Bone marrow (tissue), 2 donors: ENCODE measurements at regions not wholly inside any gene's neighbourhood (a gene's known extent, or its start where the extent isn't known, plus 50 kb on each side); places are given as distances from the start of the nearest gene placed in this dataset.
"Not testable (repeated sequence)": the region's sequence is repeated elsewhere in the genome, so short reads cannot be mapped to it uniquely, and the experiment has no call there.

Experiments
- DNase-seq, 2 donors: peaks; one replicate each; lab custom pipeline; 2025; lab: John Stamatoyannopoulos, UW

DNA sequence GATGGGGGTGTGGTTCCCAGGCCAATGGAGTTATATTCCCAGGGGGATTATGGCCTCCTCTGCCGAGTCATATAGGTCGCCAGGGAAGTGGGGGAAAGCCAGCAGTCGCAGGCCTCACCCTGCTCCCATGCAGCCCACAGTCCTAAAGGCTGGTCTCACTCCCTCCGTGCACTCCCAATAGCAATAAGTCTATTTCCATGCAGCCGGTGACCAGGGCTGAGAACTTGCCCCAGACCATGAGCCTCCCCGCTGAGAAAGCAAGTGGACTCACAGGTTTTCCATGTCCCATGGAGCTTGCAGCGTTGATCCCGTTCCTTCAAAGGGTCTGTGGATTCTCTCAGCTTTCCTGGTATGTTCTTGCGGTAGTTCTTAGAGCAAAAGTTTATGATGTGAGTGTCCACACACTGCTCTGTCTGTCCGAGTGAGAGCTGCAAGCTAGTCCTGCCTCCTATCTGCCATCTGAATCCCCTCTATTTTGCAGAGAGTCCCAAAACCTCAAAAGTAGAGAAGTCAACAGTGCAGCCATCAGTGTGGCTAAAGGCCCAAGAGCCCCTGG, 81.7 kb upstream of the TMPRSS2 start:
- DNase-seq, result no peak

DNA sequence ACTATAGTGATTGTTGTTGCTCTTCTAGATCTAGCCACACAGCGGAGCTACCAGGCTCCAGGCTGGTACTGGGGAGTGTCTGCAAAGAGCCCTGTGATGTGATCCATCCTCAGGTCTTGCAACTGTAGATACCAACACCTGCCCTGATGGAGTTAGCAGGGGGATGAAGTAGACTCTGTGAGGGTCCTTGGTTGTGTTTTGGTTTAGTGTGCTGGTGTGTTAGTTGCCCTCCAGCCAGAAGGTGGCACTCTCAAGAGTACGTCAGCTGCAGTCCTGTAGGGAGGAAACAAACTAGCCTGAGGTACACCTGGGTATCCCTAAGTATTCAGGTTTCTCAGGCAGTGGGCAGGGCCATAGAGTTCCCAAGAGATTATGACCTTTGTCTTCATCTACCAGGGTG, 81.2 kb upstream of the TMPRSS2 start:
- no peak for DNase-seq

DNA sequence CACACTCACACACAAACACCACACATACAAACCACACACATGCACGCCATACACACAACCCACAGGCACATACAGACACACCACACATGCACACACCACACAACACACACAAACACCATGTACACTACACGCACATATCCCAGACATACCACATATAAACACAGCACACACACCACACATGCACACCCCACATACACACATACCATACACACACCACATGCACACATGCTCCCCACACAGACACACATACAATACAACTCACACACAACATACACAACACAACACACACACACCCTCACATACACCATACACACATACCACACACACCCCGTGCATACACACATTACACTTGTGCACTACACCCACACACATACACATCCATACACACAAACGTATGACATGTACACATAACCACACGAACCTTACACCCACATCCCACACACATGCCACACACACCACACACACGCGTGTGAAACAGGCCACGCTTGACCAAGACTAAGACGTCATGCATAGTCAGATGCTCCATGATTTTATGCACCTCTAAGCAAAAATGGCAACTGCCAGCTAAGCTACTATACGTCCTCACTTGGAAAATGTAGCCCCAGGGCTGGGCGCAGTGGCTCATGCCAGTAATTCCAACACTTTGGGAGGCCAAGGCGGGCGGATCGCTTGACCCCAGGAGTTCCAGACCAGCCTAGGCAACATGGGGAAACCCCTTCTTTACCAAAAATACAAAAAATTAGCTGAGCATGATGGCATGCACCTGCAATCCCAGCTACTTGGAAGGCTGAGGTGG, 77.4 kb upstream of the TMPRSS2 start:
- DNase-seq, result no peak

DNA sequence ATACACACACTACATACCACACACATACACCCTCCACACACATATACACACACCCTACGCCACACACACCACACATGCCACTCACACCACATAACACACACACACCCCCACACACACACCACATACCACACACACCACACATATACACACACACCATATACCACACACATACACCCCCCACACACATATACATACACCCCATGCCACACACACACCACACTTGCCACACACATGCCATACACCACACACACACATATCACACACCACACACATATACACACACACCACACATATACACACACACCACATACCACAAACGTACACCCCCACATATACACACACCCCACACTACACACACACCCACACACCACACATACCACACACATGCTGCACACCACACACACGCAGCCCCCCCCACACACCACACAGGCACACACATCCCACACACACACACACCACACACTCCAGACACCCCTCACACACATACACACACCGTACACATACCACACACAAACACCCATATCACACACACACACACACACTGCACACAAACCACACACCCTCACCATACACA, 76.7 kb upstream of the TMPRSS2 start:
- no peak for DNase-seq

DNA sequence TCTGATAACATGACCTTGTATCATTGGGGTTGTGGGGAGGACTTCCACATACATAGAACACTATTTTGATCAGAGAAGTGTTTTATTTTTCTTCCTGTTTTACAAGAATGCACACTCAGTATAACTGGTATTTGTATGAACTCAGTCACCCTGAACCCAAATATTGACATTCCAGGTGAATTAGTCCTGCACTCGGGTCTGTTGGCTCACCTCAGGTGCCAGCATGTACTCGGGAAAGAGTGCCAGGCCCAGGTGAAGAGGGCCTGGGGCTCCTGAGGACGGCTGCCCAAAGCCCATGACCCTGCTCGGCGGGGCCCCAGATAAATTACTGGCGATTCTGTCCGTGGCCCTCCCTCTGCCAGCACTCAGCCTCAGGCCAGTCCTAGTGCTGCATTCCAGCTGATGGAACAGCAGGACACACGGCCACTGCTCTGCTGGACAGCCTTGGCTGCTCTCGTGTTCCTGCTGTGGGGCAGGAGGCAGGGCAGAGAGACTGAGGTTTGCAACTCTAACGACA, 75.4 kb upstream of the TMPRSS2 start:
- no peak for DNase-seq

DNA sequence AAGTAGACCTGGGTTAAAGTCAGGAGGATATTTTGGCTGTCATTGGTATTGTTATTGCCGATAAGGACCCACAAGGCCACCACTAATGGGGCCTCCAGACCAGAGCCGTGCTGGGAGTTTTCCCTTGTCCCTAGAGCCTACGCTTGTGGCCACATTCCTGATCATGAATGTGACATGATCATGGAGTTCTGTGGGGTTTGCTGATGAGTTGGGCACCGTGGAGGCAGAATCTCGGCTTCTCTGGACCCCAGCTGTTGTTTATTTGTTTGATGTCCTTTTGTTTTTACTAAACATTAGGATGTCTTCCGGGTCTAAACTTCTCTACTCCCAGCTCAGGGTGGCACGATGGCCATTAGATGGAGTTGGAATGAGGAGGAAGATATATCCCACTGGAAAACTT, 74.9 kb upstream of the TMPRSS2 start:
- no peak for DNase-seq

DNA sequence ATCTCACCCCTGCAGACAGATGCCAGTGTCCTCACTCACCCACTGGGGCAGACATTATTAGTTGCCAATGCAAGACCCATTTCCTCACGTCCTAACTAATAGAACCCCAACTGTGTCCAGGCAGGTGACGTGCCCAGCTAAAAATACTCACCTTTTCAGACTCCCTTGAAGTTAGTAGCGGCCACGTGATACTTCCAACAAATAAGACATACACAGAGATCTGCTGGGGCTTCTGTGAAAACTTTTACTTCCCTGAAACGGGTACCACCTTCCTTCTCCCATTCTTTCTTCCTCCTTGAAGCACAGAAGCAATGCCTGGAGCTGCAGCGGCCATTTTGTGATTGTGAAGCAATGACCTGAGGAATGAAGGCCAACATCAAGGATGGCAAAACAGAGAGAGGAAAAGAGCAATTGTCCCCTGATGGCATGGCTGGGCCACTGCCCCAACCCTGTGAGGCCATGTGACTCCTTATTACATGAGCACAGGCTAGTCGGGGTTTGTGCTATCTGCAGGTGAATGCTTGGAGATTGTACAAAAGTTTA, 74.4 kb upstream of the TMPRSS2 start:
- DNase-seq, result no peak

DNA sequence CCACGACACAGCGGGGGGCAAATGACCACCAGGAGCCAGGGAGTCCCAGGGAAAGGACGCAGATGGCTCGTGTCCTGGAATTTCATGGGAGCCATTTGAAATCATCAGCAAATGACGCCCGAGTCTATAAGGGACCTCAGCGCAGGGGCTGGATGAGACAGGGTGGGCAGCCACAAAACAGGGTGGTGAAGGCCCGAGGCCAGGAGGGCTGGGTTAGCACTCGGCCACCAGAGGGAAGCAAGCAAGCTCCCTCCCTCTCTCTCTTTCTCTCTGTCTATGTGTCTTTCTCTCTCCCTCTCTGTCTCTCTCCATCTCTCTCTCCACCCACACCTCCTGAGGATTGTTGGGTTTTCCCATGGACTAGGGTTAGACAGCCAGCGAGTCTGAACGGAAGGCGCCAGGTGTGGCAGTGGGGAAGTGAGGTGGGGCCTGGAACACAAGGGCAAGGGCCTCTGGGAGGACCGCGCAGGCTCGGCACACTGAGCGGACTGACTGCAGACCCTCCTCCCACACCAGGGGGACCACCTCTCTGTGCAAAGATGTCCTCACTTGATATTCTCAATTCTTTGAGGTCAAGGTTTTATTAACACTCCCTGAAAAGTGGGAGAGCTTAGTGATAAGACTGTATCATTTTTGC, 73.8 kb upstream of the TMPRSS2 start:
- DNase-seq, result no peak

DNA sequence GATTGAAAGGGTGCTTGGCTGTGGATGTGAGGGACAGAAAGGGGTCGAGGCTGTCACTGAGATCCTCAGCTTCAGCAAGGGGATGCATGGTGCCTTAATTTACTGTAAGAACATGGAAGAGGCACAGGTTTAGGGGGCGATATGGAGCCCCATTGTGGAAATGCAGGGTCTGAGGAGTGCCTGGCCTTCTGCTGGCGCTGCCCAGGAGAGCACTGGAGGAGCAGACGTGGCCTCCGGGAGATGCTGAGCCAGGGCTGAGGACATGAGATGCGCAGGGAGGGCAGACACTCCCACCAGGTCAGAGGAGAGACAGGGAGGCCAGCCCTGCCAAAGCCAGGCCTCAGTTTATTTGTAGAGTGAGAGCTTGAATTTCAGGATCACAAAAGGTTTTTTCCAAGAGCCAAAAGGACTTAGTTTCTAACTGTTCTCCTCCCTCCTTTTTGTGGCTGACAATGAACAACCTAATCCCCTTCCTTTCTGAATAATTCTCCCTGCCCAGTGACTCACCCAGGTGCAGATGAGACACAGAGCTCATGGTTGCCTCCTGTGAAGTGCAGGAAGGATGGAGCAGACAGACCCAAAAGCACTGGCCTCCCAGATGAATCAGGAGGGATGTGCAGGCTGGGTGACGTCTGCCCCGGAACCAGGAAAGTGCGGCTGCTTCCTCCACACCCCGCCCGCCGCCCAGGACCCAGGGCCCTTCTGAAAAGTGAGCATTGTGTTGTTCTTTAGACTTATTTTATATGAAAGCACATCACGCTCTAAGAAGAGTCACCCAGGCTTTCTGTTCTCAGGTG, 73.0 kb upstream of the TMPRSS2 start:
- DNase-seq, result no peak

DNA sequence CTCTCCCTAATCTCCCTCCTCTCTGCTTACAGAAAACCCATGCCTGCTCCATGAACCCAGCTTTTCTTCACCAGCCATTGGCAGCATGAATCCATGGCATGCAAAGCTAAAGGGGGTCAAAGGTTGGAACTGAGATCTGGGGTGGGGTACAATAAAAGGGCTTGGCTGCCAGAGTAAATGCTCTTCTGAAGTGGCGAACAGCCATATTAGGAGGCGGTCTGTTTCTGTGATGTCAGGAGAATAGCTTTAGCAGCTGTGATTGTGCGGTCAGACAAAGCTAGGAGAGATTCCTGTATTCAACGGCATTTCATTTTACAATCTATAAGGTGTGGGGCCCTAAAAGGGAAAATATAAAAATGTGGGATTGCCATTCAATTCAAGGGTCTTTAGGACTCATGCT, 71.7 kb upstream of the TMPRSS2 start:
- no peak for DNase-seq

DNA sequence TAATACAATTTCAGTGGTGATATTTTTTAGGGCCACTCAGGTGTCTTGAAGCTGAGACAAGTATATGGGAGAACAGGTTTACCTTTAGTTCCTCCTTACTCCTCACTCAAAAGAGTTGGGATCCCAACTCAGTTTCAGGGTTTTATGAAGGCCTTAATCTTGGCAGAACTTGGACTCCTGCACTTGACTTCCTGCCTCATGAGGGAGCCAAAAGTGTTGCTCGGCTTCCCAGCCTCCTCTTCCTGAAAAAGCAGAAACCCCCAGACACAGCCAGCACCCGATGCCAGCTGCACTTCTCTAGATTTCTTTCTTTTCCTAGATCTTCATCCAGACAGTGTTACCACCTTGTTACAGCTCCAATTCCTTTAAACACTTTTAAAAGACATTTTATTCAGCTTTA, 70.8 kb upstream of the TMPRSS2 start:
- DNase-seq, result no peak

DNA sequence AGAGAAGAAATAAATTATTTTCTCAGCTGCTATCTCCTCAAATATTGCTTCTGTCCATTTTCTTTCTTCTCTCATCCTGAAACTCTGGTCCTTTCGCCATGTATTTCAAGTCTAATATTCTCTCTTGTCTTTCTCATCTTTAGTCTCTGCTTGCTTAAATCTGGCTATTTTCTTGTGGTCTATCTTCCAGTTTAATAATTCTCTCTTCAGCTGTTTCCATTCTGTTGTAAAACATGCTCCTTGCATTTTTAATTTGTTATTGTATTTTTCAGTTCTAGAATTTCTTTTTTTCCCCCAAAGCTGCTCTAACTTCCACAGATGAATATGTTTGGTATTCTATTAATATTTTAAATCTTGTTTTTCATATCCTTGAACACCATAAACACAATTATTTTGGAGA, 70.1 kb upstream of the TMPRSS2 start:
- no peak for DNase-seq

DNA sequence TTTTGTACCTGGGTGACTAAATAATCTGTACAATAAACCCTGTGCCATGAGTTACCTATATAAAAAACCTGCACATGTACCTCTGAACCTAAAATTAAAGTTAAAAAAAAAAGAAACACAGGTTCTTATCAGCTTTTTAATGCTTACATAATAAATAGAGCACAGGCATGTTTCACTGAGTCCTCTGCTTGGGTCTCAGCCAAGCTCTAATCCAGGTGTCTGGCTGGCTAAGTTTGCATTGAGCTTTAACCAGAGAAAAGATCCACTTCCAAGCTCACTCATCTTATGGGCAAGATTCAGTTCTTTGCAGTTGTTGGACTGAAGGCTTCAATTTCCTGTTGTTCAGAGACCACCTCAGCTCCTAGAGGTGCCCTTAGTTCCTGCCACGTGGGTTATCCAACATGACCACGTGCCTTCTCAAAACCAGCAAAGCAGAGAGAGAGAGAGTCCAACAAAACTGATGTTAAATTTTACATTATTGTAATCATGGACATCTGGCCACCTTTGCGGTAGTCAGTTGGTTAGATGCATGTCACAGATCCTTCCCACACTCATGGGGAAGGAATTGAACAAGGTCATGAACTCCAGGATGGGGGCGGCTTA, 68.2 kb upstream of the TMPRSS2 start:
- DNase-seq, result no peak

DNA sequence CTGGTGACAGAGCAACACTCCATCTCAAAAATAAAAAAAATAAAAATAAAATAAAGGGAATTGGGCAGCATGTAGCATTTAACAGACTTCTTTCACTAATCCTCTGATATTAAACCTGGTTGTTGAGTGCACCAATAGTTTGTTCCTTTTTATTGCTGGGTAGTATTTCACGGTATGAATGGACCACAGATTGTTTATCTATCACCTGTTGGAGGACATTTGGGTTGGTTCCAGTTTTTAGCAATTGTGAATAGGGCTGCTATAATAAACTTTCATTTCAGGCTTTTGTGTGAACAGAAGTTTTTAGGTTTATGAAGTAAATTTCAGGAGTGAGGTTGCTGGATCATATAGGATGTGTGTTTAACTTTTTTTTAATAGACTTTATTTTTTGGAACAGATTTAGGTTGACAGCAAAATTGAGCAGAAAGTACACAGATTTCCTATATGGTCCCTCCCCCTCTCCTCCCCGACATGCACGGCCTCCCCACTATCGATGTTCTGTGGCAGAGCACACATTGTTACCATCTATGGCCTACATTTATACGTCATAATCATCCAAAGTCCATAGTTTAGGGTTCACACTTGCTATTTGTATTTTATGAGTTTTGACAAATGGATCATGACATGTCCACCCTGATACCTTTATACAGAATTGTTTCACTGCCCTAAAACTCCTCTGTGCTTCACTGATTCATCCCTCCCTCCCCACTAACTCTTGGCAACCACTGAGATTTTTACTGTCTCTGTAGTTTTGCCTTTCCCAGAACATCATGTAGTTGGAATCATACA, 66.1 kb upstream of the TMPRSS2 start:
- DNase-seq, result no peak

DNA sequence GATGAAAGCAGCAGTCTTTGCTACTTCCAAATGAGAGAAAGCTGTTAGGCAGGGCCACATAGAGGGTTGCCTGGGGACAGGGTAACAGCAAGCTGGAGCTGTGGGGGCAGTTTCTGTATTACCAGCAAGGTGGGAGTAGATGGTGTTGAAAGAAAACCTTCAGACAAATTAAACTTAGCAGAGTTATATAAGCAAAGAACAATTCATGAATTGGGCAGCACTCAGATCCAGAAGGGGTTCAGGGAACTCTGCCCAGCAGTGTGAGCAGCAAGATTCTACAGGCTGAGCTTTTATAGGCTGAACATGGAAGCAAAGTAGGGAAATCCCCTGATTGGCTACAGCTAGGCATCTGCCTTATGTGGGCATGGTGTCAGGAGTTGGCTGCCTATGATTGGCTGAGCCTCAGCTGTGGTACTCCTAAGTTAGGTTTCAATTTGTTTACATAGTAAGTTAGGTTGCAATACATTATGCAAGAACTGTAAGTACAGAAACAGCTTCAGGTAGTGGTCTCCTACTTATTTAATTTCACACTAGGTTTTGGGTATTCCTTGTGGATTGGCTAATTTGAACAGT, 64.1 kb upstream of the TMPRSS2 start:
- DNase-seq, result no peak

DNA sequence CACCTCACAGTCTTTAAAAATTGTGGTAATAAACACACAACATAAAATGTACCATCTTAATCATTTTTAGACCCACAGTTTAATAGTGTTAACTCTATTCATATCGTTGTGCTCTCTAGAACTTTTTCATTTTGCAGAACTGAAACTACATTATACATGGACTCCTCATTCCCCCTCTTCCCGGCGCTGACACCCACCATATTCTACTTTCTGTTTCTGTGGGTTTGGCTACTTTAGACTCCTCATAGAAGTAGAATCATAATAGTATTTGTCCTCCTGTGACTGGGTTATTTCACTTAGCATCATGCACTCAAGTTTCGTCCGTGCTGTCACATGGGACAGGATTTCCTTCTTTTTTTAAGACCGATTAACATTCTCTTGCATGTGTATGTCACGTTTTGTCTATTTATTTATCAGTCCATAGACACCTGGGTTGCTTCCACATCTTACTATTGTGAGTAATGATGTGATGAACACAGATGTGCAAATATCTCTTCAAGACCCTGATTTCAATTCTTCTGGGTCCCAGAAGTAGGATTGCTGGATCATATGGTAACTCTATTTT, 62.9 kb upstream of the TMPRSS2 start:
- no peak for DNase-seq

DNA sequence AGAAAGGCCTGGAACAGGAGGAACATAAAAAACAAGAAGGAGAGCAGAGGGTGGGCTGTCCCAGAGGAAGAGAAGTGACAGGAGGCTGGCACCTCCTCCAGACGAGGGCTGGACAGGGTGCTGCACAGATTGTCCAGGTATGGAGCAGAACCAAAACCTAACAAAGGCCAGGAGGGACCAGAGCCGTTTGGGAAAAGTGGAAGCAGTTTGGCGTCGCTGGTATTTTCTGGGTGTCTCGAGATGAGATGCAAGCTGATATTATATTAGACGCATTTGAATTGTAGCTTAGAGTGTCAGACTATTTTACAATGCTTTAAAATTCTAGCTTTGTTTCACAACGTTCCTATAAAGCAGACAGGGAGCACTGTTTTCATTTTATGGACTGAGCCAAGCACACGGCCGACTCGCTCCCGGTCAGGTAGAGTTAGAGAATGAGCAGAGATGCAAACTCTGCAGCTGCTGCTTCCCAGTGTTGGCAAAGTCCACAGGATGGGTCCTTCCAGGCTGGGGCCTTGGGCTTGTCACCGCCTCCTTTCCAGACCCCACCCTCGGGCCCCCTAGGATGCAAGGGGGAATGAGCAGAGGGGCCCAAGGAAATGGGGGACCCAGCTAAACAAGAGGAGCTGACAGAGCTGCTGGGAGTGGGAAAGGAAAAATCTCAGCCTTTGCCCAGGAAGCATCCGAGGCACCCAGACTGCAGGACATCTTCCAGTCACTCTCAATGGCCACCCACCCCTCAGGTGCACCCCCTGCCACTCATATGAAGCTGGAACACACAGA, 60.8 kb upstream of the TMPRSS2 start:
- DNase-seq, result no peak

DNA sequence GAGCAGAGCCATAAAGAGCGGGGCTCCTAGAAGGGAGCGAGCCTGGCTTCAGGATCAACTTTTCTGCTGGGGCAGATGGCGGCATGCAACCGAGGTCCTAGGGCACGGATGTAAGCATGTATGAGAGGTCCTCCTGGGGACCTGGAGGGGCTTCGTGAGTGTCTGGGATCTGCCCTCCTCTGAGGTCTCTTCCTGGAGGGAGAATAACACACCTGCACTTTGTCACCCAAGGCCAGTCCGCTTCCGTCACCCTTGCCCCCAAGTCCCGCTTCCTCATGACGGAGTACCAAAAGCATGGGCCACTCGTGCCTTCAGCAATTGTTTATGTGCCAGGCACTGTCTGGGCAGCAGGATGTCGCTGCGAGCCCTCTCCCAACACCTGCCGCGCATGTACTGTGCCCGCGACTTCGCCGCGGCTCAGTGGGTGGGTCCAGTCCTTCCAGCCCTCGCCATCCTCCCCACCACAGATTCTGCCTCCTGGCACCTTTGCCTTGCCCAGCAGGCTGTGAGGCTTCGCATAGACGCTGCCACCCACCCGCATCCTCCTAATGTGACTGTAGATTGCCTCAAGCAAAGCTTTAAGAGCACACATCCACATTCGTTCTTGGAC, 60.0 kb upstream of the TMPRSS2 start:
- DNase-seq, result no peak

DNA sequence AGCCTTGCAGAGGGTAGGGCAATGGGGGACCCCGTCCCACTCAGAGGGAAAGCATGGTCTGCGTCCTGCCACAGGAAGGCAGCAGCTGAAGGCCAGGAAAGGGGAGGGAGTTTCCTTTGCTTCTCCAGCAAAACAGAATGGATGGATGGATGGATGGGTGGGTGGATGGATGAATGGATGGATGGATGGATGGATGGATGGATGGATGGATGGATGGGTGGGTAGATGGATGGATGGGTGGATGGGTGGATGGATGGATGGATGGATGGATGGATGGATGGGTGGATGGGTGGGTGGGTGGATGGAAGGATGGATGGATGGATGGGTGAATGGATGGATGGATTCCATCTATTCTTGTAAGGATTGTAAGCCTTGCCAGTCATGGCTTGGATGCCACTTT, 59.3 kb upstream of the TMPRSS2 start:
- not testable (repeated sequence) for DNase-seq
